ENCODE measurements at regions not wholly inside any gene's neighbourhood (a gene's known extent, or its start where the extent isn't known, plus 50 kb on each side); places are given as distances from the start of the nearest gene placed in this dataset.

- CTCF ChIA-PET, result no interaction called here
- FAIRE-seq, result no peak
- DNase-seq (ENCODE audit: low read depth in 1 of 2, low spot score in 1 of 2), result no peak
- no peak for ATAC-seq
- POLR2A ChIA-PET, result no interaction called here
- H3K4me1 ChIP-seq, result no peaks in the 10 kb centered on the region
- no peak overlapping the region for H3K27ac ChIP-seq
- no peak overlapping the region for H3K4me3 ChIP-seq
- no peak overlapping the region for H3K4me2 ChIP-seq
- 6% methylated on average over 2 of the region's 2 CpGs for WGBS (ENCODE audit: missing lambda C conversion rate)
- peaks cover 3% of the 10 kb centered on the region; the same call in 1 of the 3 replicates for H3K9me3 ChIP-seq
- TF ChIP-seq KDM5A (IDR thresholded peaks at IDR 0.05) (no peak), EHF (CRISPR knock-in tag; IDR thresholded peaks at IDR 0.05) (no peak), JUN (IDR thresholded peaks at IDR 0.05) (no peak), TFCP2L1 (CRISPR knock-in tag; IDR thresholded peaks at IDR 0.05) (no peak), RNF2 (IDR thresholded peaks at IDR 0.05; ENCODE audit: borderline replicate concordance, low read depth) (no peak), CEBPB (IDR thresholded peaks at IDR 0.05) (no peak), EHMT2 (IDR thresholded peaks at IDR 0.05; ENCODE audit: low read depth) (no peak), BCL3 (IDR thresholded peaks at IDR 0.05) (no peak), CHD2 (IDR thresholded peaks at IDR 0.05; ENCODE audit: low read length, partially characterized antibody) (no peak)
These were observed 961.9 kb downstream of the CDH8 start for GRCh38 chr16:61074324-61074723.

- Histone ChIP-seq H3K4me2 (no peak overlapping the region), H3K4me3 (no peak overlapping the region), H3K27ac (no peak overlapping the region), H3K4me1 (no peaks in the 10 kb centered on the region), H3K9me3 (no peaks in the 10 kb centered on the region)
- FAIRE-seq (no peak), ATAC-seq (no peak), DNase-seq (ENCODE audit: low read depth in 1 of 2, low spot score in 1 of 2) (no peak)
- 0% methylated on average over 1 of the region's 1 CpG for WGBS (ENCODE audit: missing lambda C conversion rate)
- CTCF ChIA-PET, result no interaction called here
- TF ChIP-seq RNF2 (IDR thresholded peaks at IDR 0.05; ENCODE audit: borderline replicate concordance, low read depth), result no peak
- no peak for TF ChIP-seq KDM1A (IDR thresholded peaks at IDR 0.05; ENCODE audit: low read depth)
- TF ChIP-seq CHD4 (IDR thresholded peaks at IDR 0.05; ENCODE audit: borderline replicate concordance), result no peak
- no peak for TF ChIP-seq BHLHE40 (IDR thresholded peaks at IDR 0.05; ENCODE audit: low read depth, low read length)
- TF ChIP-seq MAX (IDR thresholded peaks at IDR 0.05), result no peak
- TF ChIP-seq ZC3H11A (IDR thresholded peaks at IDR 0.05), result no peak
- no peak for TF ChIP-seq GATA3 (IDR thresholded peaks at IDR 0.05; ENCODE audit: borderline replicate concordance)
- no peak for TF ChIP-seq RFX5 (IDR thresholded peaks at IDR 0.05)
- TF ChIP-seq HOXA7 (CRISPR knock-in tag; IDR thresholded peaks at IDR 0.05), result no peak
- TF ChIP-seq POLR2A (IDR thresholded peaks at IDR 0.05; ENCODE audit: low read length), result no peak
- TF ChIP-seq NR3C1 (IDR thresholded peaks at IDR 0.05), result no peak
- TF ChIP-seq RAD21 (conservative IDR thresholded peaks at IDR 0.05 in 1 of 2, IDR thresholded peaks at IDR 0.05 in 1 of 2), result no peak
- POLR2A ChIA-PET, result no interaction called here
These were observed 978.6 kb downstream of the CDH8 start for GRCh38 chr16:61057635-61058034.

- ATAC-seq, result no peak
- no peak overlapping the region for H3K4me3 ChIP-seq
- TF ChIP-seq HOXB5 (CRISPR knock-in tag; IDR thresholded peaks at IDR 0.05) (no peak), MAX (IDR thresholded peaks at IDR 0.05) (no peak), ELK1 (IDR thresholded peaks at IDR 0.05; ENCODE audit: low read depth, low read length) (no peak), JUN (IDR thresholded peaks at IDR 0.05) (no peak), EHF (CRISPR knock-in tag; IDR thresholded peaks at IDR 0.05) (no peak), SREBF2 (IDR thresholded peaks at IDR 0.05) (no peak)
- 0% methylated on average over 4 of the region's 11 CpGs for WGBS (ENCODE audit: missing lambda C conversion rate)
- ChIA-PET POLR2A (no interaction called here), CTCF (no interaction called here)
- no peaks in the 10 kb centered on the region for H3K9me3 ChIP-seq
- no peak overlapping the region for H3K4me2 ChIP-seq
- no peaks in the 10 kb centered on the region for H3K4me1 ChIP-seq
- H3K27ac ChIP-seq, result no peak overlapping the region
- no peak for DNase-seq (ENCODE audit: low read depth in 1 of 2, low spot score in 1 of 2)
- FAIRE-seq, result no peak
These were observed 985.7 kb downstream of the CDH8 start for GRCh38 chr16:61050547-61050946.
